GM23338 (cell line): ENCODE measurements at regions not wholly inside any gene's neighbourhood (a gene's known extent, or its start where the extent isn't known, plus 50 kb on each side); places are given as distances from the start of the nearest gene placed in this dataset.

Experiments used
- ATAC-seq: fragments of 200-7000 bp; cut with Tn5 transposase; 3 replicates; pipeline ENCODE4 v1.9.1; 2020
- DNase-seq: peaks from one replicate; pipeline ENCODE4 v3.0.0-alpha.2; 2015; ENCODE audit warnings: low spot score
- H2AFZ ChIP-seq: fragments of 200-600 bp; sonication (generic); 2 replicates; pipeline ENCODE4 v1.8.0; 2016; ENCODE audit warnings: antibody characterized with exemption, mild to moderate bottlenecking, moderate library complexity
- H3F3A ChIP-seq: fragments of 200-600 bp; sonication (generic); replicated peaks from 2 replicates; pipeline ENCODE4 v1.8.0; 2017; ENCODE audit warnings: antibody characterized with exemption, mixed run types, low read depth
- H3K27ac ChIP-seq: fragments of 200-600 bp; sonication (generic); 2 replicates; pipeline ENCODE4 v1.6.1; 2016; ENCODE audit warnings: low read depth
- H3K27me3 ChIP-seq: fragments of 200-600 bp; sonication (generic); 2 replicates; pipeline ENCODE4 v1.8.0; 2016; ENCODE audit warnings: mild to moderate bottlenecking, mixed run types, moderate library complexity; ENCODE audit not compliant: insufficient read depth
- H3K36me3 ChIP-seq: fragments of 200-600 bp; sonication (generic); 2 replicates; pipeline ENCODE4 v1.8.0; 2016; ENCODE audit warnings: mild to moderate bottlenecking; ENCODE audit not compliant: insufficient read depth
- H3K4me1 ChIP-seq: fragments of 200-600 bp; sonication (generic); 2 replicates; pipeline ENCODE4 v1.8.0; 2016; ENCODE audit warnings: mild to moderate bottlenecking, moderate library complexity; ENCODE audit not compliant: insufficient read depth
- H3K4me2 ChIP-seq: fragments of 200-600 bp; sonication (generic); 2 replicates; pipeline ENCODE4 v1.7.1; 2017; ENCODE audit warnings: mixed run types
- H3K4me3 ChIP-seq: fragments of 200-600 bp; sonication (generic); 2 replicates; pipeline ENCODE4 v1.6.1; 2016; ENCODE audit warnings: mixed run types
- H3K79me2 ChIP-seq: fragments of 200-600 bp; sonication (generic); replicated peaks from 2 replicates; pipeline ENCODE4 v1.8.0; 2017; ENCODE audit warnings: mild to moderate bottlenecking; ENCODE audit not compliant: insufficient read depth
- H3K9me2 ChIP-seq: fragments of 200-600 bp; sonication (generic); 2 replicates; pipeline ENCODE4 v1.8.0; 2017; ENCODE audit not compliant: insufficient read depth
- H4K20me1 ChIP-seq: fragments of 200-600 bp; sonication (generic); replicated peaks from 2 replicates; pipeline ENCODE4 v1.8.0; 2017; ENCODE audit warnings: mild to moderate bottlenecking; ENCODE audit not compliant: insufficient read depth
- H3K27ac Mint-ChIP-seq: 2 replicates; pipeline ENCODE4 v1.8.0; 2020; ENCODE audit warnings: inconsistent platforms, mild to moderate bottlenecking, moderate library complexity, mixed read lengths
- H3K27me3 Mint-ChIP-seq: 3 replicates; pipeline ENCODE4 v1.8.0; 2022; ENCODE audit warnings: low read depth, mild to moderate bottlenecking, moderate library complexity, mixed read lengths, inconsistent platforms; ENCODE audit not compliant: insufficient read depth, poor library complexity
- H3K36me3 Mint-ChIP-seq: 3 replicates; pipeline ENCODE4 v1.8.0; 2021; ENCODE audit warnings: low read depth, mild to moderate bottlenecking, inconsistent platforms, moderate library complexity, mixed read lengths
- H3K4me1 Mint-ChIP-seq: 3 replicates; pipeline ENCODE4 v1.8.0; 2020; ENCODE audit warnings: mild to moderate bottlenecking, inconsistent platforms, mixed read lengths
- H3K4me3 Mint-ChIP-seq: 3 replicates; pipeline ENCODE4 v1.8.0; 2021; ENCODE audit warnings: moderate library complexity, mild to moderate bottlenecking, inconsistent platforms, mixed read lengths
- H3K9me3 Mint-ChIP-seq: 3 replicates; pipeline ENCODE4 v1.8.0; 2020; ENCODE audit warnings: moderate library complexity, mild to moderate bottlenecking, inconsistent platforms, mixed read lengths
- CREB1 ChIP-seq: fragments of 250-450 bp; sonication (Bioruptor Pico); IDR thresholded peaks from 2 replicates; pipeline ENCODE4 v1.5.0; 2020; ENCODE audit warnings: low read depth, mild to moderate bottlenecking, moderate library complexity
- CTCF ChIP-seq, 2 experiments: fragments of 200-600 bp in 1 of 2; sonication (generic) in 1 of 2; conservative IDR thresholded peaks; 2 replicates each; pipeline versions ENCODE4 v1.5.1 to v1.6.1; 2016 to 2017; ENCODE audit warnings: antibody characterized with exemption in 2 of 2, low read depth in 2 of 2, mild to moderate bottlenecking in 2 of 2, moderate library complexity in 1 of 2
- EZH2 ChIP-seq: fragments of 200-600 bp; sonication (generic); IDR thresholded peaks from one replicate; pipeline ENCODE4 v1.8.0; 2017; ENCODE audit warnings: antibody characterized with exemption, mild to moderate bottlenecking, low read depth; ENCODE audit not compliant: unreplicated experiment
- EZH2phosphoT487 ChIP-seq: fragments of 200-600 bp; sonication (generic); IDR thresholded peaks from one replicate; pipeline ENCODE4 v1.8.1; 2018; ENCODE audit warnings: antibody characterized with exemption; ENCODE audit not compliant: unreplicated experiment
- NANOG ChIP-seq: IDR thresholded peaks from 2 replicates; pipeline ENCODE4 v1.6.1; 2016; ENCODE audit warnings: antibody characterized with exemption, borderline replicate concordance
- REST ChIP-seq: IDR thresholded peaks from one replicate; pipeline ENCODE4 v1.6.1; 2018; ENCODE audit warnings: antibody characterized with exemption; ENCODE audit not compliant: unreplicated experiment
- STAT1 ChIP-seq: IDR thresholded peaks from one replicate; pipeline ENCODE4 v1.6.1; 2016; ENCODE audit warnings: antibody characterized with exemption; ENCODE audit not compliant: unreplicated experiment

- ATAC-seq = no peak
- no peaks in the 10 kb centered on the region for H3K36me3 Mint-ChIP-seq
- no peaks in the 10 kb centered on the region for H3K27me3 Mint-ChIP-seq
Observed at GRCh38 chr11:105486929-105487328, 122.9 kb upstream of the GRIA4 start.

GRCh38 chr11:105469931-105470330 lies 139.9 kb upstream of the GRIA4 start:
- DNase-seq (peak; percentile 14), ATAC-seq (no peak)
- H3K27me3 Mint-ChIP-seq = no peaks in the 10 kb centered on the region
- no peak overlapping the region for H3K4me3 Mint-ChIP-seq
- Histone ChIP-seq H3K9me2 (no peaks in the 10 kb centered on the region), H4K20me1 (no peaks in the 10 kb centered on the region), H3K36me3 (no peaks in the 10 kb centered on the region), H3K27me3 (no peaks in the 10 kb centered on the region), H3K79me2 (no peaks in the 10 kb centered on the region), H3K4me3 (no peak overlapping the region), H3K4me1 (no peaks in the 10 kb centered on the region), H2AFZ (no peak overlapping the region), H3K4me2 (no peak overlapping the region), H3F3A (no peaks in the 10 kb centered on the region), H3K27ac (no peak overlapping the region)
- TF ChIP-seq CTCF (conservative IDR thresholded peaks at IDR 0.05; ENCODE audit: low read depth in 2 of 2) (peak; percentile 37 to 47), EZH2 (no peak)
- no peaks in the 10 kb centered on the region for H3K9me3 Mint-ChIP-seq
- H3K27ac Mint-ChIP-seq = no peak overlapping the region
- no peaks in the 10 kb centered on the region for H3K36me3 Mint-ChIP-seq
- H3K4me1 Mint-ChIP-seq = no peaks in the 10 kb centered on the region

More at GRCh38 chr11:105486929-105487328, 122.9 kb upstream of the GRIA4 start:
- H3F3A ChIP-seq = no peaks in the 10 kb centered on the region
- TF ChIP-seq STAT1 (no peak), REST (no peak), EZH2phosphoT487 (no peak), NANOG (no peak), CREB1 (CRISPR knock-in tag) (no peak)
- H3K27me3 ChIP-seq = no peaks in the 10 kb centered on the region
- H3K9me3 Mint-ChIP-seq = no peaks in the 10 kb centered on the region
- H3K27ac Mint-ChIP-seq = no peak overlapping the region
- H4K20me1 ChIP-seq = no peaks in the 10 kb centered on the region
- H3K4me2 ChIP-seq = no peak overlapping the region
- H3K4me1 Mint-ChIP-seq = peaks cover 3% of the 10 kb centered on the region; the same call in 1 of the 3 replicates
- H3K27ac ChIP-seq = no peak overlapping the region
- no peak overlapping the region for H3K4me3 ChIP-seq
- H3K36me3 ChIP-seq = no peaks in the 10 kb centered on the region
- no peaks in the 10 kb centered on the region for H3K79me2 ChIP-seq
- no peaks in the 10 kb centered on the region for H3K9me2 ChIP-seq
- no peak for DNase-seq
- H3K4me1 ChIP-seq = no peaks in the 10 kb centered on the region
- no peak overlapping the region for H3K4me3 Mint-ChIP-seq
- H2AFZ ChIP-seq = peak overlapping the region; percentile 53; the same call in 1 of the 2 replicates
